ENCODE measurements at regions not wholly inside any gene's neighbourhood (a gene's known extent, or its start where the extent isn't known, plus 50 kb on each side); places are given as distances from the start of the nearest gene placed in this dataset.

DNA sequence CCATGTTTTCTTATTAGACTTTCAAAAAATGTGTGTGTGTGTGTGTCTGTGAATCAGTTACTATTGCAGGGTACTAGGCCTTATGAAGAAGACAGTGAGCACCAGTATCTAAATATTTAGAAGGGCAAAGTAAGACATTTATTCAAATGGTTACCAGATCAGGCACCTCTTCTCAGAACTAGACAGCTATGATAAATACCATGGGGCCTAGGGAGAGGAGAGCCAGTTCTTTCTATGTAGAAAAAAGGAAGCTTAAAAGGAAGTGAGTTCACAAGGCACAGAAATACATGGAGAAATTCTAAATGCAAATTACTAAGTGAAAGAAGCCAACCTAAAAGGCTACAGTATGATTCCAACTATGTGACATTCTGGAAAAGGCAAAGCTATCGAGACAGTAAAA lies 261.3 kb downstream of the SOX11 start:
- intact Hi-C loops (cut with micrococcal nuclease), result no loop called here
- H3K27me3 Mint-ChIP-seq (ENCODE audit: low read depth), result no peaks in the 10 kb centered on the region
- CTCF ChIA-PET, result no interaction called here
- no peak overlapping the region for H3K27ac Mint-ChIP-seq
- no peak overlapping the region for H3K4me3 Mint-ChIP-seq
- no peak for DNase-seq
- peaks cover 4% of the 10 kb centered on the region for H3K9me3 Mint-ChIP-seq
- H3K4me1 Mint-ChIP-seq (ENCODE audit: low read depth), result no peaks in the 10 kb centered on the region
- H3K36me3 Mint-ChIP-seq (ENCODE audit: low read depth), result no peaks in the 10 kb centered on the region

DNA sequence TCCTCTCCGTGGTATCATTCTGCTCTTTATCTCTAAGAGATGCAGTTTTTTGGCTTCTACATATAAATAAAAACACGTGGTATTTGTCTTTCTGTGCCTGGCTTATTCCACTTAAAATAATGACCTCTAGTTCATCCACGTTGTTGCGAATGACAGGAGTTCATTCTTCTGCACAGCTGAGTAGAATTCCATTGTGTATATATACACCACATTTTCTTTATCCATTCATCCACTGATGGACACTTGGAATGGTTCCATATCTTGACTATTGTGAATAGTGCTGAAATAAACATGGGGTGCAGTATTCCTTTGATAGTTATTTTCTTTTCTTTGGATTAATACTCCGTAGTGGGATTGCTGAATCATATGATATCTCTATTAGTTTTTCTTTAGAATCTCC lies 262.3 kb downstream of the SOX11 start:
- CTCF ChIA-PET, result no interaction called here
- Mint-ChIP-seq H3K27ac (no peak overlapping the region), H3K27me3 (ENCODE audit: low read depth) (no peaks in the 10 kb centered on the region), H3K4me1 (ENCODE audit: low read depth) (no peaks in the 10 kb centered on the region), H3K4me3 (no peak overlapping the region), H3K9me3 (peaks cover 4% of the 10 kb centered on the region), H3K36me3 (ENCODE audit: low read depth) (no peaks in the 10 kb centered on the region)
- intact Hi-C loops (cut with micrococcal nuclease), result no loop called here
- DNase-seq, result no peak

DNA sequence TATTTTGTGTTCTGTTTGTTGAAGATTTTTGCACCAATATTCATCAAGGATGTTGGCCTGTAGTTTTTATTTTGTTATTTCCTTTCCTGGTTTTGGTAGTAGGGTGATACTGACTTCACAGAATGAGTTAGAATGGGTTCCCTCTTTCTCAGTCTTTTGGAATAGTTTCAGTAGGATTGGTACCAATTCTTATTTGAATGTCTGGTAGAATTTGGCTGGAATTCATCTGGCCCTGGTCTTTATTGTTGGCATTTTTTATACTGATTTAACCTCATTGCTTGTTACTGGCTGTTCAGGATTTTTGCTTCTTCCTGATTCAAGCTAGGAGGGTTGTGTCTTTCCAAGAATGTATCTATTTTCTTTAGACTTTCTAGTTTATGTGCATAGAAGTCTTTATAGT lies 263.7 kb downstream of the SOX11 start:
- intact Hi-C loops (cut with micrococcal nuclease), result no loop called here
- Mint-ChIP-seq H3K4me3 (no peak overlapping the region), H3K9me3 (peaks cover 4% of the 10 kb centered on the region), H3K36me3 (ENCODE audit: low read depth) (no peaks in the 10 kb centered on the region), H3K27me3 (ENCODE audit: low read depth) (no peaks in the 10 kb centered on the region), H3K27ac (no peak overlapping the region), H3K4me1 (ENCODE audit: low read depth) (no peaks in the 10 kb centered on the region)
- CTCF ChIA-PET, result no interaction called here
- DNase-seq, result no peak

DNA sequence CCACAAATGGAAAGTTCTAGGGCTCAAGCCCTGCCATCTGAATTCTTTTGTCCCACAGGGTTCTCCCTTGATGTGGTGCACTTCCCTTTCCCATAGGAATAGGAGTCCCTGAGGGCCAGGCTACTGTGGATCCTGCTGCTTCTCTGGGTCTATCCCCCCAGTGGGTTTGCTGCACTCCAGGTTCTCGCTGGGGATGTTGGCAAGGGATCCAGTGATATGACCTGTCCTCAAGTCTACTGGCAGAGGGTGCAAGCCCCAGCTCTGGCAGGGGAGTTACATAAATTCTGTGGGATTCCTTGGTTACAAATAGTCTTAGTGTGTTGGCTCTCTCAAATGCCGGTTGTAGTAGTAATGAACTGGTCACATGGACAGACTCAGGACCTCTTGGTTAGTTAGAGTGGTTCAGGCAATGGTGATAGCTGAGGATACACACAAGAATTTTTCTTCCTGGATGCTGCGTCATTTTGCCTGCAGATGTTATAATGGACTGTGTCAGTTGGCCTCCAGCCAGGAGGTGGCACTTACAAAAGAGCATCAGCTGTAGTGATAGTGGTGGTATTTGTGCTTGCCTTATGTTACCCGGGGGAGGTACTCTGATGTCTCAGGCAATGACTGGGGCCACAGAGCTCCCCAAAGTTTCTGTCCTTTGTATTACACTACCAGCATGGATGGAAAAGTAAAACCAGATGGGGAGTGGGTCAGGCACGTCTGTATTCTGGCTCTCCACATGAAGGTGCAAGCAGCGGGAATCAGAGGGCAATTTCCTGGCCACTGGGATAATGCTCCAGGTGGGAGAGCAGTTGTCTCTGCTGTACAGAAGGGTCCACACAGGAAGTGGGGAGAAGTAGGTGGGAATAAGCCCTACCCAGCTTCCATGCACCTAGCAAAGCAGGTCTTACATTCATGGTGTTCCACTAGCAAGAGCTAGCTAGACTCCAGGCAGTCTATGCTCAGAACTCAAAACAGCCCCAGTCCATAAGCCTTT lies 267.9 kb downstream of the SOX11 start:
- H3K27me3 Mint-ChIP-seq (ENCODE audit: low read depth), result peaks cover 3% of the 10 kb centered on the region
- H3K4me3 Mint-ChIP-seq, result no peak overlapping the region
- H3K4me1 Mint-ChIP-seq (ENCODE audit: low read depth), result no peaks in the 10 kb centered on the region
- CTCF ChIA-PET, result no interaction called here
- no peak for DNase-seq
- H3K36me3 Mint-ChIP-seq (ENCODE audit: low read depth), result no peaks in the 10 kb centered on the region
- intact Hi-C loops (cut with micrococcal nuclease), result no loop called here
- no peak overlapping the region for H3K27ac Mint-ChIP-seq
- peaks cover 2% of the 10 kb centered on the region for H3K9me3 Mint-ChIP-seq

DNA sequence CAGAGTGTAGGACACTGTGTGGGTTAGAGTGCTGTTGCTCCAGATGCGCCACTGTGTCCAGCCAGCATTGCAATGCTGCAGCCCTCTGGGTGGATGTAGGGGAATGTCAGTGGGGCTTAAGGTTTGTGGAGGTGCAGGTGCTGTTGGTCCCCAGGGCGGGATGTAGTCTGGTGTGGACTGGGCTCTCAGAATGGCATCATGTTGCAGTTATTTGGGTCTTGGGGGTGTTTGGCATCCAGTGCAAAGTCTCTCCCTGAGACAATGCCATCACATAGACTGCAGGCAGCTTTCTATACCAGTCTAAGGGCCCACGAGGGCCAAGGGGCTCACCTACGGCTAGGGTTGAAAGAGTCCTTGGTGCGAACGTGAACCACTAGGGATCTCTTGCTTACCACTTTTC lies 275.3 kb downstream of the SOX11 start:
- Mint-ChIP-seq H3K4me1 (ENCODE audit: low read depth) (no peaks in the 10 kb centered on the region), H3K27me3 (ENCODE audit: low read depth) (peaks cover 3% of the 10 kb centered on the region), H3K4me3 (no peak overlapping the region), H3K27ac (no peak overlapping the region), H3K36me3 (ENCODE audit: low read depth) (no peaks in the 10 kb centered on the region), H3K9me3 (no peaks in the 10 kb centered on the region)
- no peak for DNase-seq
- CTCF ChIA-PET, result no interaction called here
- intact Hi-C loops (cut with micrococcal nuclease), result no loop called here

DNA sequence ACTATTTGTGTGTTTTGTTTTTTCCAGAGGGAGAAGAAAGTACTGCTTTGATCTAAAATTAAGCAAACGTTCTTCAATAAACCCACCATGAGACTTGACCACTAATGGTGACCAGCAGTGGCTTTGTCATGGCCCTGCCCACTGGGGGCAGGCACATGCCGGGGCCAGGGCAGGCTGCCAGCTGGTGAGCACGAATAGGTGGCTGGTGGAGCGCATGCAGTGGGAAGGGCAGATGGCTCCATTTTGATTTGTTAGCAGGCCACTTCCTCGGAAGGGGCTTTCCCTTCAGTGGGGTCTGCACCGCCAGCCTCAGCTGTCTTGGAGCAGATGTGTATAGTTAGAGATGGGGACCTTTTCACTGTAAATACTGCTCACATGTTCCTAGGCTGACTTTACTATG lies 277.1 kb downstream of the SOX11 start:
- Mint-ChIP-seq H3K27me3 (ENCODE audit: low read depth) (no peaks in the 10 kb centered on the region), H3K4me3 (no peak overlapping the region), H3K36me3 (ENCODE audit: low read depth) (no peaks in the 10 kb centered on the region), H3K27ac (no peak overlapping the region), H3K9me3 (no peaks in the 10 kb centered on the region), H3K4me1 (ENCODE audit: low read depth) (no peaks in the 10 kb centered on the region)
- intact Hi-C loops (cut with micrococcal nuclease), result no loop called here
- DNase-seq, result no peak
- CTCF ChIA-PET, result no interaction called here

DNA sequence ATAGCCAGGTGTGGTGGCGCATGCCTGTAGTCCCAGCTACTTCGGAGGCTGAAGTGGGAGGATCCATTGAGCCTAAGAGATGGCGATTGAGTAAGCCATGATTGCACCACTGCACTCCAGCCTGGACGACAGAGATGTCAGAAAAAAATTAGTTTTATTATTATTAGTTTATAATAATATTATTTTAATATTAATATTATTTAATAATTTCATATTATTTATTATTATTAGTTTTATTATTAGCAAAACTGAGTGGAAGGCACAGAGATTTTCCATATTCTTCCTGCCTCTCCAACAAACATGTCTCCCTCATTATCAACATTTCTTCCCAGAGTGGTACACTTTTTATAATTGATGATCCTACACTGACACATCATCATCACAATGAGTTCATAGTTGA lies 278.2 kb downstream of the SOX11 start:
- Mint-ChIP-seq H3K27me3 (ENCODE audit: low read depth) (no peaks in the 10 kb centered on the region), H3K9me3 (no peaks in the 10 kb centered on the region), H3K4me1 (ENCODE audit: low read depth) (no peaks in the 10 kb centered on the region), H3K27ac (no peak overlapping the region), H3K4me3 (no peak overlapping the region), H3K36me3 (ENCODE audit: low read depth) (no peaks in the 10 kb centered on the region)
- intact Hi-C loops (cut with micrococcal nuclease), result no loop called here
- no peak for DNase-seq
- CTCF ChIA-PET, result no interaction called here

DNA sequence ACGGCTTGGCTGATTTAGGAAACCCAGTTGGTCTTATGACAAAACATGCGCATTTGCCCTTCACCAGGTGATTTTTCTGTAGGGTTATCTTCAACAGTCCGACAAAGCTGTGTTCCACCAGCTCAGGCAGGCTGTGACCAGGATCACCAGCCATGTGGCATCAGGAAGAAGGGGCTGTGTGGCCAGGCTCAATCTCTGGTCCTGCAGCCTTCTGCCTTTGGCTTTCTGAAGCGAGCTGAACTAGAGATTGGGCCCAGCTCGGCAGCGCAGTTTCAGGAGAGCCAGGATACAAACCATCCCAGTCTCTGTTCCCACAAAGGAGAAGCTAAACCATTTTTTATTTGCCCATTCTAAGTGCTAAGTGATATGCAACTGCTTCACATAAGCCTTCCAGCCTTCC lies 282.3 kb downstream of the SOX11 start:
- no peak overlapping the region for H3K27ac Mint-ChIP-seq
- no peaks in the 10 kb centered on the region for H3K9me3 Mint-ChIP-seq
- intact Hi-C loops (cut with micrococcal nuclease), result no loop called here
- no peaks in the 10 kb centered on the region for H3K4me1 Mint-ChIP-seq (ENCODE audit: low read depth)
- CTCF ChIA-PET, result no interaction called here
- H3K27me3 Mint-ChIP-seq (ENCODE audit: low read depth), result no peaks in the 10 kb centered on the region
- no peak overlapping the region for H3K4me3 Mint-ChIP-seq
- H3K36me3 Mint-ChIP-seq (ENCODE audit: low read depth), result no peaks in the 10 kb centered on the region
- no peak for DNase-seq

DNA sequence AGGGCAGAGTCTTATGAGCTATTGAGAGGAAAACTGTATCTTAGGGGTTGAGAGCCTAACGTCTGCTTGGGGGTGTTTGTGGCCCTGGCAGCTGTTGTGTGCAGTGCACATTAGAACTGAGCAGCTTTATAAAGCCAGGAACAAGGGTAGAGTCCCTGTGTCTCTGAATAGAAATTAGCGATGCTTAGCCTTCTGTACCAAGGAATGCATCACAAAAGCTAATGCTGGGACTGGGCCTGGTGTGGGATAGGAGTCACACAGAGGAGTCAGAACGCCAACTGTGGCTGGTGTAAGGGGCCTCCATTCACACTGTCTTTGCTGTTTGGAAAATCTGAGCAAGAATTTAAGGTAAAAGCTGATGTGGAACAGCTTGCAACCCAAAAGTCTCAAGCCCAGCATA lies 283.2 kb downstream of the SOX11 start:
- Mint-ChIP-seq H3K4me3 (no peak overlapping the region), H3K4me1 (ENCODE audit: low read depth) (no peaks in the 10 kb centered on the region), H3K27me3 (ENCODE audit: low read depth) (no peaks in the 10 kb centered on the region), H3K27ac (no peak overlapping the region), H3K36me3 (ENCODE audit: low read depth) (no peaks in the 10 kb centered on the region), H3K9me3 (no peaks in the 10 kb centered on the region)
- DNase-seq, result no peak
- CTCF ChIA-PET, result no interaction called here
- intact Hi-C loops (cut with micrococcal nuclease), result no loop called here

DNA sequence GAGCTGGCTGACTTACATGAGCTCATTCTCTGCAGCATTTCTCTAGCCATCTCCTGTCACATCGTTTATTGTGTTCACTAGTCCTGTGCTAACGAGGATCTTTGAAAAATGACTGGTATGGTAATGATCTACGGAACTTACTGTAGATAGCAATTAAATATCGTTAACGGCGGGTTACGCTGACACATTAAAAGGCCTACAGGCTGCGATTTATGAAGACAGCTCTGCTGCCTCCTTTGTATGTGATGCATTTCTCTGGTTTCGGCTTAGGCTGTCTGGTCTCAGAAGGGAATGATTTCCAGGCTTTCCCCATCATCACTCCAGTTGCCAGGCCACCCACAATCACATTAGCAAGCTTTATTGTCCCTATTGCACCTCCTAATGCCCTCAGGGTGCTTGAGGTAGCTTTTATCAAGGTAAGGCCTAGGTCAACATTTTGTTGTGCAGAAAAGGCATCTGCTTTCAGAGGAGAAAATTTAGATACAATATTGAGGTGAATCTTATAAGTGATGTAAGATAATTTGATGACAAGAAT lies 284.4 kb downstream of the SOX11 start:
- no peak overlapping the region for H3K4me3 Mint-ChIP-seq
- no peaks in the 10 kb centered on the region for H3K4me1 Mint-ChIP-seq (ENCODE audit: low read depth)
- no peaks in the 10 kb centered on the region for H3K36me3 Mint-ChIP-seq (ENCODE audit: low read depth)
- no peaks in the 10 kb centered on the region for H3K27me3 Mint-ChIP-seq (ENCODE audit: low read depth)
- intact Hi-C loops (cut with micrococcal nuclease), result no loop called here
- no peak for DNase-seq
- H3K27ac Mint-ChIP-seq, result no peak overlapping the region
- CTCF ChIA-PET, result no interaction called here
- no peaks in the 10 kb centered on the region for H3K9me3 Mint-ChIP-seq

DNA sequence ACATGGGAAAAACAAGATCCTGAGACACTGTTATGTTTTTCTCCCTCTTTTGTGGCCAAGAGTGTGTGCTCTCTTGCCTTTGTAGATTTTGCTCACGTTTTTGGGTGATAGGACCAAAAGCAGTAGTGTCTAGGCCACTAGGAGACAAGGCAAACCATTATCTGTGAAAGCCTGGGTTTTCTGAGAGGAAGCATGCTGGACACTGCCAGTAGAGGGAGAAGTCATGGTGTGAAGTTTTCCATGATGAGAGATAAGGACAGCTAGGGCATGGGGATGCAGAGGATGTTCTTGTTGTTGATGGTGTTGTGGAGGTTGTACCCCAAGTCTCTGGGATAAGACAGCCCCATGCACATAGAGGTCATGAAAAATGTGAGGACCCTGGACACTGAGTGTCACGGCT lies 285.3 kb downstream of the SOX11 start:
- DNase-seq, result no peak
- intact Hi-C loops (cut with micrococcal nuclease), result no loop called here
- H3K4me3 Mint-ChIP-seq, result no peak overlapping the region
- CTCF ChIA-PET, result no interaction called here
- H3K27me3 Mint-ChIP-seq (ENCODE audit: low read depth), result no peaks in the 10 kb centered on the region
- H3K36me3 Mint-ChIP-seq (ENCODE audit: low read depth), result no peaks in the 10 kb centered on the region
- H3K9me3 Mint-ChIP-seq, result no peaks in the 10 kb centered on the region
- H3K27ac Mint-ChIP-seq, result no peak overlapping the region
- no peaks in the 10 kb centered on the region for H3K4me1 Mint-ChIP-seq (ENCODE audit: low read depth)

DNA sequence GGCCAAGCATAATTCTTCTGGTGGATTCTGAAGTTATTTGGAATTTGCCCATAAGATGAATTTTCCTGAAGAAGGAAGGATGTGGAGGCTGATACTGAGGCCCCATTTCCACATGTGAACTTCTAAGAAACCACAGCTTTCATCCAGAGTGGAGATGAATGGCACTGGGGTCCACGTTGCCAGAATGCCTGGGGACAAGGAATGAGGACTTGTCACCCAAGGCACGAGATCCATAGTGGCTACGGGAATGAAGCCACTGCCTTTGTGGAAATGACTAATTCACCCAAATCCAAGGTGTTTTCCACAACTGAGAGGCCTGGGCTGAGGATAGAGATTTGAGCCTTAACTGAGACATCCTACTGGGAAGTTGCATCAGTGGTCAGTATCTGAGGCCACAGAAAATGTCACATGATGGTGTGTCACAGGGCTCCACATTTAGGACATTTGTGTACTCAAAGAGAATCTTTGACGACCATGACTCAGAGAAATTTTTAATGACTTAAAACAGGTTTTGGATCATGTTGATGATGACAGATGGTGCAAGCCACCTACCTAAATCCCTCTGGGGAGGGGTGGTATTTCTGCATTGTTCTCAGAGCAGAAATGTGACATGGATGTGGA lies 286.1 kb downstream of the SOX11 start:
- no peaks in the 10 kb centered on the region for H3K9me3 Mint-ChIP-seq
- H3K36me3 Mint-ChIP-seq (ENCODE audit: low read depth), result no peaks in the 10 kb centered on the region
- no peak for DNase-seq
- no peak overlapping the region for H3K27ac Mint-ChIP-seq
- H3K4me3 Mint-ChIP-seq, result no peak overlapping the region
- CTCF ChIA-PET, result no interaction called here
- intact Hi-C loops (cut with micrococcal nuclease), result no loop called here
- H3K4me1 Mint-ChIP-seq (ENCODE audit: low read depth), result no peaks in the 10 kb centered on the region
- H3K27me3 Mint-ChIP-seq (ENCODE audit: low read depth), result no peaks in the 10 kb centered on the region

All from activated naive CD4-positive, alpha-beta T cell treated with anti-CD3 and anti-CD28 coated beads for 36 hours (primary cell).